ENCODE measurements at regions not wholly inside any gene's neighbourhood (a gene's known extent, or its start where the extent isn't known, plus 50 kb on each side); places are given as distances from the start of the nearest gene placed in this dataset.

DNA sequence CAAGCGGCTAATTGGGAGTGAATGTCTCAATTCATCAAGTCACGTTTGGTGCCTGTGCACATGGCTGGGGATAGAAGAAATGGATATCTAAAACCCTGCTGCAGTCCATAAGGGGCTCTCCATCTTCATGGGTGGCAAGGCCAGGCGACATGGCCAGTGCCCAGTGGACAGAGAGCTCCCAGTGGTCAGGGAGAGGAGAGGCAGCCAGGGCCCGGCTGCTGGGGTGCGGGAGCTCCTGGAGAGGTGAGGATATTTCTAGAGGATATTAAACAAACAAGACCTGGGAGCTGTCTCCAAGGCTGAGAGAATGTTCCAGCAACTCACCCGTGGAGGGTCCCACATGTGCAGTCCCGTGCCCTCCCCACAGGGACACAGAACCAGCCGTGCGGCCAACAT lies 368.8 kb upstream of the C1orf174 start:
- TF ChIP-seq, protein P1, sequence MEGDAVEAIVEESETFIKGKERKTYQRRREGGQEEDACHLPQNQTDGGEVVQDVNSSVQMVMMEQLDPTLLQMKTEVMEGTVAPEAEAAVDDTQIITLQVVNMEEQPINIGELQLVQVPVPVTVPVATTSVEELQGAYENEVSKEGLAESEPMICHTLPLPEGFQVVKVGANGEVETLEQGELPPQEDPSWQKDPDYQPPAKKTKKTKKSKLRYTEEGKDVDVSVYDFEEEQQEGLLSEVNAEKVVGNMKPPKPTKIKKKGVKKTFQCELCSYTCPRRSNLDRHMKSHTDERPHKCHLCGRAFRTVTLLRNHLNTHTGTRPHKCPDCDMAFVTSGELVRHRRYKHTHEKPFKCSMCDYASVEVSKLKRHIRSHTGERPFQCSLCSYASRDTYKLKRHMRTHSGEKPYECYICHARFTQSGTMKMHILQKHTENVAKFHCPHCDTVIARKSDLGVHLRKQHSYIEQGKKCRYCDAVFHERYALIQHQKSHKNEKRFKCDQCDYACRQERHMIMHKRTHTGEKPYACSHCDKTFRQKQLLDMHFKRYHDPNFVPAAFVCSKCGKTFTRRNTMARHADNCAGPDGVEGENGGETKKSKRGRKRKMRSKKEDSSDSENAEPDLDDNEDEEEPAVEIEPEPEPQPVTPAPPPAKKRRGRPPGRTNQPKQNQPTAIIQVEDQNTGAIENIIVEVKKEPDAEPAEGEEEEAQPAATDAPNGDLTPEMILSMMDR (IDR thresholded peaks at IDR 0.05) = no peak
- no peaks in the 10 kb centered on the region for H3K36me3 ChIP-seq
- H3K27ac ChIP-seq = no peak overlapping the region
- no peaks in the 10 kb centered on the region for H3K4me1 ChIP-seq
- no peaks in the 10 kb centered on the region for H3K9me3 ChIP-seq
- no peak overlapping the region for H3K4me3 ChIP-seq
- peaks cover 4% of the 10 kb centered on the region for H3K27me3 ChIP-seq
- intact Hi-C loops (cut with DNase I) = no loop called here
- ATAC-seq = no peak
- DNase-seq = no peak

DNA sequence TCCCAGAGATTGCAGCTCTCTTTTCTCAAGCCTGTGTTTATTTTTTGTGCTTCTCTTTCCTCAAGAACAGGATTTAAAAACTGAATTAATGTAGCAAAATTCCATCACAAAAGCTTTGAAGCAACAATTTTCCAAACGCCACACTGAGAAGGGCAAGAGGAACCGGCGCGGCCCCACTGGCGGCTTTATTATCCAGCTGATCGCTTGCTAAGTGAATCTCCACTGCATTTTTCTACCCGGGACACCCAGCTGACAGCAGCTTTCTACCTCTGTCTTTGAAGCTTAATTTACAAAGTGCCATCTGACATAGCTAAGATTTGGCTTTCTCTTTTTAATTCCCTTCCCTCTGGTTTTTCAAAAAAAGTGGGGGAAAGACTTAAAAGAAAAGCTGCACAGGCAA lies 369.3 kb upstream of the C1orf174 start:
- no peak for ATAC-seq
- Histone ChIP-seq H3K27me3 (peaks cover 4% of the 10 kb centered on the region), H3K27ac (no peak overlapping the region), H3K9me3 (no peaks in the 10 kb centered on the region), H3K4me1 (no peaks in the 10 kb centered on the region), H3K4me3 (no peak overlapping the region), H3K36me3 (no peaks in the 10 kb centered on the region)
- TF ChIP-seq, protein P1 (IDR thresholded peaks at IDR 0.05) = no peak
- no peak for DNase-seq
- intact Hi-C loops (cut with DNase I) = no loop called here

DNA sequence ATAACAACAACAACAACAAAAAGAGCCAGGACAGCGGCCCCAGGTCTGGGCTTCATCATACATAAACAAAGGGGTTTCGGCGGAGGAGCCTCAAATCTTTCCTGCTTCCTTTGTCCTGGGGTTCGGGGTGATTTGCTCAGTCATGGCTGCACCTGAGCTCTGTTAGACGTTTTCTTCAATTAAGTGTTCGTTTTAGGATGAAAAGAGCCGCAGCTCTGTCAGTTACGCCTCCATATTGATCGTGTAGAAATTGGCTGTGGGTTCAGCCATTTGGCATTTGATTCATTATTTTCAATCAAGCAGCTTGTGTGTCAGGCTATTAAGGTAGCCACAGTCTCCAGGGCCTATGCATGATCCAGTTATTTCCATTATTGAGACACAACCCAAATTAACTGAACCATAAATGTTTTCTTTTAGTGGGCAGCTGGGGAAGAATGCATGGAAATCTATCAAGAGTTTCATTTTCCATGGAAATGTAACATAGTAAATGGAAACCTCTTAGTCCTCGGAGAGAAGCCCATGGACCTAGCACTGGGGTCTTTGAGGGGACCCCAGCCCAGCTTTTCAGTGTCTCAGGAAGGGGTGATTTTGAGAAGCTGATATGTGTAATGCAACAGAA lies 370.0 kb upstream of the C1orf174 start:
- Histone ChIP-seq H3K9me3 (peaks cover 2% of the 10 kb centered on the region), H3K4me3 (no peak overlapping the region), H3K27me3 (peaks cover 4% of the 10 kb centered on the region), H3K36me3 (no peaks in the 10 kb centered on the region), H3K27ac (no peak overlapping the region), H3K4me1 (no peaks in the 10 kb centered on the region)
- intact Hi-C loops (cut with DNase I) = no loop called here
- no peak for DNase-seq
- TF ChIP-seq, protein P1 (IDR thresholded peaks at IDR 0.05) = no peak
- no peak for ATAC-seq

DNA sequence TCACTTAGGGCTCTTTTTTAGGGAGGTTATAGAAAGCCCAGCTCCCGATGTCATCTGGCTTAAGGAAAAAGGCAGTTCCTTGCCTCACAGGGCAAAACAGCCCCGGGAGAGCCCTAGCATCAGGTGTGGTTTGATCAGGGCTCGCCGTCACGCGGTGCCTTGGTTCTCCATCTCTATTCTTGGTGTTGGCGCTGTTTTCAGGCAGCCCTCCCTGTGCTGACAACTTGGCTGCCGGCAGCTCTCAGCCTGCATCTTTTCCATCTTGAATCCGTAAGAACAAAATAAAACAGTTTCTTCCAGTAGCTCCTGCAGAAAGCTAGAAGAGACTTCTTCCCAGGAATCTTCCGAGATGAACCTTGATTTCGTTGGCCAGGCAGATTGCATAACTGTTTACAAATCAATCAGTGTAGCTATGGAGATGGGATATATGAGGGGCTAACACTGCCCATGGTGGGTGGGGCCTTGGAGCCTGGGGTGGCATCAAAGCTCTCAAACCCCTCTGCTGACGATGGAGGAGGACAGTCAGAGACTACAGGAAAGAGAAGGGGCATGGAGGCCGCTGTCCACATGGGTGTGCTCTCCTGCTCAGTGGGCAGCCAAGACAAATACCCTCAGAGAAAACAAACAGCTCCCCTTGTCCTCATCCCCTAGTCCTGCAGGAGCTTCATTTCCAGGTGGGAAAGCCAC lies 370.7 kb upstream of the C1orf174 start:
- H3K36me3 ChIP-seq = no peaks in the 10 kb centered on the region
- no peak for ATAC-seq
- H3K4me1 ChIP-seq = no peaks in the 10 kb centered on the region
- H3K27me3 ChIP-seq = peaks cover 11% of the 10 kb centered on the region
- TF ChIP-seq, protein P1 (IDR thresholded peaks at IDR 0.05) = no peak
- H3K4me3 ChIP-seq = no peak overlapping the region
- peaks cover 4% of the 10 kb centered on the region for H3K9me3 ChIP-seq
- no peak for DNase-seq
- H3K27ac ChIP-seq = no peak overlapping the region
- intact Hi-C loops (cut with DNase I) = no loop called here

DNA sequence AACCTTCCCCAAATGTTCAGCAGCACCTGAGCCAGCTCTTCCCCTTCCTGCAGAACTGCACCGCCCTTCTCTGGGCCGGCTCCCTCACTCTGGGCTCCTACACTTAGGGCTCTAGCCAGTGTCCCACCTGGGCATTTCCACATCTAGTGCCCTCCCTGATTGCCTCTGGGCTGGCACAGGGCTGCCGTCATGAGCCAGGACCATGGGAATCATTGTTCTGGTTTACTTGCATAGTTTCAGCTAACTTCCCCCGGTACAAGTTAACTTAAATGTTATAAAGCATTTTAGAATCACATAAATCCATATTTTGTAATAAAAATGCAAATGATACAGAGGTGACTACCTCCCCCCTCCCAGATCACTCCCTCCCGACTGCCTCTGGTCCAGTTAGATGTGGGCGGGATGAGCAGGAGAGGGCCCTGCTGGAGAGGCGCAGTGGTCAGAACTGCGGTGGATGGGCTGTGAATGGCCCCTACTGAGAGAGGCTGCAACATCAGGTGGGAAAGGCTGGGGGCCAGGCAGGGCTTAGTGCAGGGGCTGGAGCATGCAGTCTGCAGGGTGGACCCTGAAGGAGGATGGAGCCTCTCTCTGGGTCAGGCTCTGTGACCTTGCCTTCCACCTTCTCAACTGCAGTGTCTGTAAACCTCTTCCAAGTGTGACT lies 371.4 kb upstream of the C1orf174 start:
- ATAC-seq = peak; percentile 23
- H3K27ac ChIP-seq = no peak overlapping the region
- TF ChIP-seq, protein P1 (IDR thresholded peaks at IDR 0.05) = no peak
- H3K4me1 ChIP-seq = no peaks in the 10 kb centered on the region
- intact Hi-C loops (cut with DNase I) = no loop called here
- no peak overlapping the region for H3K4me3 ChIP-seq
- peaks cover 13% of the 10 kb centered on the region for H3K27me3 ChIP-seq
- DNase-seq = no peak
- peaks cover 4% of the 10 kb centered on the region for H3K9me3 ChIP-seq
- no peaks in the 10 kb centered on the region for H3K36me3 ChIP-seq
